ENCODE measurements at regions not wholly inside any gene's neighbourhood (a gene's known extent, or its start where the extent isn't known, plus 50 kb on each side); places are given as distances from the start of the nearest gene placed in this dataset.

- DNase-seq (ENCODE audit: low read depth, low spot score), result no peak
- no peak overlapping the region for H3K4me3 ChIP-seq (ENCODE audit: low read depth, low read length)
- TF ChIP-seq CTCF (IDR thresholded peaks at IDR 0.05; ENCODE audit: insufficient read depth, low read length, missing control alignments), result no peak
- POLR2A ChIA-PET, result no interaction called here
- CTCF ChIA-PET, result interaction anchor here (1.2 kb wide), 1 partner anchor 15 kb away, joined by 3 read pairs; no protein-coding TSS in a partner anchor
Observed at GRCh38 chr3:106809623-106810299, 567.5 kb upstream of the CCDC54 start.

GRCh38 chr3:106810300-106810875, 566.9 kb upstream of the CCDC54 start:
- ChIA-PET POLR2A (no interaction called here), CTCF (interaction anchor here (1.2 kb wide), 1 partner anchor 15 kb away, joined by 3 read pairs; no protein-coding TSS in a partner anchor)
- TF ChIP-seq CTCF (IDR thresholded peaks at IDR 0.05; ENCODE audit: insufficient read depth, low read length, missing control alignments), result no peak
- no peak for DNase-seq (ENCODE audit: low read depth, low spot score)
- no peak overlapping the region for H3K4me3 ChIP-seq (ENCODE audit: low read depth, low read length)

- TF ChIP-seq CTCF (IDR thresholded peaks at IDR 0.05; ENCODE audit: insufficient read depth, low read length, missing control alignments), result no peak
- POLR2A ChIA-PET, result no interaction called here
- CTCF ChIA-PET, result no interaction called here
- no peak overlapping the region for H3K4me3 ChIP-seq (ENCODE audit: low read depth, low read length)
- DNase-seq (ENCODE audit: low read depth, low spot score), result no peak
Observed at GRCh38 chr3:106811376-106811775, 565.9 kb upstream of the CCDC54 start.

GRCh38 chr3:106813742-106814141, 563.5 kb upstream of the CCDC54 start:
- POLR2A ChIA-PET, result no interaction called here
- no peak for TF ChIP-seq CTCF (IDR thresholded peaks at IDR 0.05; ENCODE audit: insufficient read depth, low read length, missing control alignments)
- DNase-seq (ENCODE audit: low read depth, low spot score), result no peak
- CTCF ChIA-PET, result interaction anchor here (1.1 to 1.7 kb wide), 2 partner anchors 12 to 20 kb away, joined by 3 to 4 read pairs; no protein-coding TSS in a partner anchor
- H3K4me3 ChIP-seq (ENCODE audit: low read depth, low read length), result no peak overlapping the region

- ChIA-PET POLR2A (no interaction called here), CTCF (interaction anchor here (0.7 to 1.4 kb wide), 2 partner anchors 249 to 251 kb away, joined by 3 to 4 read pairs; no protein-coding TSS in a partner anchor)
- DNase-seq (ENCODE audit: low read depth, low spot score), result no peak
Observed at GRCh38 chr3:106814231-106814630, 563.0 kb upstream of the CCDC54 start.

More at GRCh38 chr3:106814231-106814630, 563.0 kb upstream of the CCDC54 start:
- no peak overlapping the region for H3K4me3 ChIP-seq (ENCODE audit: low read depth, low read length)
- no peak for TF ChIP-seq CTCF (IDR thresholded peaks at IDR 0.05; ENCODE audit: insufficient read depth, low read length, missing control alignments)

Measured in AG04449 (cell line).